WTC11 (cell line): ENCODE measurements at regions not wholly inside any gene's neighbourhood (a gene's known extent, or its start where the extent isn't known, plus 50 kb on each side); places are given as distances from the start of the nearest gene placed in this dataset.

Source experiments
- ATAC-seq: fragments of 200-7000 bp; cut with Tn5 transposase; 2 replicates; pipeline ENCODE4 v1.10.0; 2021; ENCODE audit warnings: mild to moderate bottlenecking, moderate library complexity
- CTCF ChIA-PET: fragments of 300-600 bp; sonication (Branson Sonifier 250); formaldehyde crosslinking; loops from one replicate; lab custom pipeline; 2021; ENCODE audit warnings: antibody characterized with exemption; lab: Charles Lee
- POLR2A ChIA-PET: fragments of 350-600 bp; sonication (Branson Sonifier 250); formaldehyde crosslinking; loops from one replicate; lab custom pipeline; 2021; ENCODE audit warnings: antibody characterized with exemption; lab: Charles Lee
- DNase-seq: peaks from one replicate; pipeline ENCODE4 v3.0.0; 2021; ENCODE audit warnings: low spot score
- H3K27ac Mint-ChIP-seq: 2 replicates; pipeline ENCODE4 v1.8.0; 2021; ENCODE audit warnings: mixed read lengths
- H3K27me3 Mint-ChIP-seq: 2 replicates; pipeline ENCODE4 v1.8.0; 2021; ENCODE audit warnings: low read depth, mild to moderate bottlenecking, moderate library complexity, mixed read lengths
- H3K36me3 Mint-ChIP-seq: 2 replicates; pipeline ENCODE4 v1.8.0; 2021; ENCODE audit warnings: mixed read lengths
- H3K4me1 Mint-ChIP-seq: 2 replicates; pipeline ENCODE4 v1.8.0; 2022; ENCODE audit warnings: mixed read lengths
- H3K4me3 Mint-ChIP-seq: 2 replicates; pipeline ENCODE4 v1.8.0; 2021; ENCODE audit warnings: mild to moderate bottlenecking, moderate library complexity, mixed read lengths
- H3K9me3 Mint-ChIP-seq: 2 replicates; pipeline ENCODE4 v1.8.0; 2021; ENCODE audit warnings: mixed read lengths
- AFF4 ChIP-seq: sonication (generic); formaldehyde crosslinking; IDR thresholded peaks from 2 replicates; pipeline ENCODE4 v1.8.1; 2023; ENCODE audit warnings: mild to moderate bottlenecking, missing genetic modification reagents, borderline replicate concordance
- ATF2 ChIP-seq: sonication (generic); formaldehyde crosslinking; IDR thresholded peaks from 2 replicates; pipeline ENCODE4 v1.8.1; 2022; ENCODE audit warnings: low read depth, missing genetic modification reagents, borderline replicate concordance
- EMX1 ChIP-seq: fragments of 250-450 bp; sonication (Bioruptor Pico); IDR thresholded peaks from 2 replicates; pipeline ENCODE4 v1.8.0; 2021; ENCODE audit warnings: mild to moderate bottlenecking
- FOXP4 ChIP-seq: sonication (generic); formaldehyde crosslinking; IDR thresholded peaks from 2 replicates; pipeline ENCODE4 v1.8.0; 2022; ENCODE audit warnings: mild to moderate bottlenecking, missing genetic modification reagents
- GABPB1 ChIP-seq: sonication (generic); formaldehyde crosslinking; IDR thresholded peaks from 2 replicates; pipeline ENCODE4 v1.8.1; 2023; ENCODE audit warnings: mild to moderate bottlenecking, missing genetic modification reagents
- GRHL2 ChIP-seq: fragments of 250-450 bp; sonication (Bioruptor Pico); IDR thresholded peaks from 2 replicates; pipeline ENCODE4 v1.8.0; 2022; ENCODE audit warnings: mild to moderate bottlenecking, moderate library complexity; ENCODE audit not compliant: insufficient replicate concordance, severe bottlenecking
- MXD4 ChIP-seq: fragments of 250-450 bp; sonication (Bioruptor Pico); IDR thresholded peaks from 2 replicates; pipeline ENCODE4 v1.8.0; 2021; ENCODE audit warnings: mild to moderate bottlenecking, moderate library complexity, borderline replicate concordance
- MYBL2 ChIP-seq: sonication (generic); formaldehyde crosslinking; IDR thresholded peaks from 2 replicates; pipeline ENCODE4 v1.8.1; 2023; ENCODE audit warnings: mild to moderate bottlenecking, moderate library complexity, missing genetic modification reagents
- NFE2L1 ChIP-seq: sonication (generic); formaldehyde crosslinking; IDR thresholded peaks from 2 replicates; pipeline ENCODE4 v1.8.1; 2023; ENCODE audit warnings: missing genetic modification reagents
- NR3C1 ChIP-seq: sonication (generic); formaldehyde crosslinking; conservative IDR thresholded peaks from 2 replicates; pipeline ENCODE4 v1.8.1; 2023; ENCODE audit warnings: low read depth, mild to moderate bottlenecking, missing genetic modification reagents
- PRDM15 ChIP-seq: sonication (generic); formaldehyde crosslinking; IDR thresholded peaks from 2 replicates; pipeline ENCODE4 v1.8.0; 2022; ENCODE audit warnings: missing genetic modification reagents
- RELA ChIP-seq: sonication (generic); formaldehyde crosslinking; IDR thresholded peaks from 2 replicates; pipeline ENCODE4 v1.8.1; 2022; ENCODE audit warnings: missing genetic modification reagents, mild to moderate bottlenecking, borderline replicate concordance
- RORB ChIP-seq: fragments of 250-450 bp; sonication (Bioruptor Pico); IDR thresholded peaks from 2 replicates; pipeline ENCODE4 v1.9.0; 2021; ENCODE audit warnings: mild to moderate bottlenecking
- SOX15 ChIP-seq: fragments of 250-450 bp; sonication (Bioruptor Pico); IDR thresholded peaks from 2 replicates; pipeline ENCODE4 v1.9.0; 2021; ENCODE audit warnings: mild to moderate bottlenecking
- STAT6 ChIP-seq: sonication (generic); formaldehyde crosslinking; conservative IDR thresholded peaks from 2 replicates; pipeline ENCODE4 v1.8.1; 2023; ENCODE audit warnings: mild to moderate bottlenecking, low read depth, missing genetic modification reagents, moderate library complexity
- TP53 ChIP-seq: sonication (generic); formaldehyde crosslinking; IDR thresholded peaks from 2 replicates; pipeline ENCODE4 v1.8.1; 2023; ENCODE audit warnings: mild to moderate bottlenecking, missing genetic modification reagents
- ZBTB43 ChIP-seq: sonication (generic); formaldehyde crosslinking; IDR thresholded peaks from 2 replicates; pipeline ENCODE4 v1.8.1; 2023; ENCODE audit warnings: mild to moderate bottlenecking, missing genetic modification reagents
- ZNF232 ChIP-seq: sonication (generic); formaldehyde crosslinking; IDR thresholded peaks from 2 replicates; pipeline ENCODE4 v1.8.0; 2022; ENCODE audit warnings: mild to moderate bottlenecking, missing genetic modification reagents
- ZNF263 ChIP-seq: sonication (generic); formaldehyde crosslinking; IDR thresholded peaks from 2 replicates; pipeline ENCODE4 v1.8.1; 2022; ENCODE audit warnings: low read depth, mild to moderate bottlenecking, moderate library complexity, missing genetic modification reagents
- ZSCAN18 ChIP-seq: fragments of 250-450 bp; sonication (Bioruptor Pico); IDR thresholded peaks from 2 replicates; pipeline ENCODE4 v2.1.2; 2022; ENCODE audit warnings: mild to moderate bottlenecking, moderate library complexity

GRCh38 chr9:80218328-80218727 lies 646.6 kb downstream of the TLE4 start (continued):
- TF ChIP-seq AFF4 (CRISPR knock-in tag) (no peak), GABPB1 (CRISPR knock-in tag) (no peak), SOX15 (CRISPR knock-in tag) (no peak), STAT6 (CRISPR knock-in tag) (no peak), ATF2 (no peak), NFE2L1 (CRISPR knock-in tag) (no peak), ZNF263 (CRISPR knock-in tag) (no peak), RELA (no peak), NR3C1 (CRISPR knock-in tag) (no peak), FOXP4 (CRISPR knock-in tag) (no peak), ZSCAN18 (no peak)

- POLR2A ChIA-PET, result no interaction called here
- H3K27ac Mint-ChIP-seq, result no peak overlapping the region
- ATAC-seq (no peak), DNase-seq (no peak)
- no peaks in the 10 kb centered on the region for H3K27me3 Mint-ChIP-seq
- CTCF ChIA-PET, result no interaction called here
- peaks cover 24% of the 10 kb centered on the region for H3K9me3 Mint-ChIP-seq
- 0 out of 2 replicates have a peak, but pooled peaks cover 7% of the 10 kb centered on the region for H3K36me3 Mint-ChIP-seq
- H3K4me3 Mint-ChIP-seq, result no peak overlapping the region
- 0 out of 2 replicates have a peak, but pooled peaks cover 2% of the 10 kb centered on the region for H3K4me1 Mint-ChIP-seq
- TF ChIP-seq MXD4 (CRISPR knock-in tag) (no peak), EMX1 (CRISPR knock-in tag) (no peak), MYBL2 (CRISPR knock-in tag) (no peak), PRDM15 (no peak), TP53 (CRISPR knock-in tag) (no peak), ZBTB43 (CRISPR knock-in tag) (no peak), RORB (CRISPR knock-in tag) (no peak), GRHL2 (no peak), RELA (no peak), ZNF232 (no peak)
- TF ChIP-seq, all 79 proteins: peak for 0
Measured at GRCh38 chr9:80213613-80214012, 641.8 kb downstream of the TLE4 start.
